GM18508 (cell line): ENCODE measurements at regions not wholly inside any gene's neighbourhood (a gene's known extent, or its start where the extent isn't known, plus 50 kb on each side); places are given as distances from the start of the nearest gene placed in this dataset.

ENCODE experiments used
- ATAC-seq: cut with Tn5 transposase; IDR thresholded peaks from one replicate; pipeline ENCODE4 v1.9.1; 2021; ENCODE audit warnings: moderate number of reproducible peaks; ENCODE audit not compliant: insufficient read depth, unreplicated experiment

- no peak for ATAC-seq
Measured at GRCh38 chr5:23372177-23372576, 135.2 kb upstream of the PRDM9 start.

- no peak for ATAC-seq
Measured at GRCh38 chr5:23368393-23368792, 139.0 kb upstream of the PRDM9 start.

- ATAC-seq, result no peak
Measured at GRCh38 chr5:23367874-23368273, 139.5 kb upstream of the PRDM9 start.

- no peak for ATAC-seq
Measured at GRCh38 chr5:23353286-23353685, 154.1 kb upstream of the PRDM9 start.

- no peak for ATAC-seq
Measured at GRCh38 chr5:23352446-23352845, 155.0 kb upstream of the PRDM9 start.

- ATAC-seq, result no peak
Measured at GRCh38 chr5:23343121-23343520, 164.3 kb upstream of the PRDM9 start.

- no peak for ATAC-seq
Measured at GRCh38 chr5:23332650-23333251, 174.7 kb upstream of the PRDM9 start.

DNA sequence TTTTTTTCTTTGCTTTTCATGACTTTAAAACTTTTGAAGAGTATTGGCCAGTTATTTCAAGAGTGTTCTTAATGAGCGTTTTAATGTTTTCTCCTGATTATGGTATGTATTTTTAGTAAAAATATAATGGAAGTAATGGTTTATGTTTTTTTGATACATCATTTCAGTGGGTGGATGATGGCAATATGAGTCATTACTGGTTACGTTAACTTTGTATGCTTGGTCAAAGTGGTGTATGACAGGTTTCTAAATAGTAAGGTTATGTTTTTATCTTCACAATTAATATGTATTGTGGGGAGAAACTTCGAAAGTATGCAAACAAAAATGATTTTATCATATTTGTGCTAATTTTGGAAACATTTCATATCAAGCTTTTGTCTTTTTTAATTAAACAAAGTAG is 176.7 kb upstream of the PRDM9 start:
- no peak for ATAC-seq

DNA sequence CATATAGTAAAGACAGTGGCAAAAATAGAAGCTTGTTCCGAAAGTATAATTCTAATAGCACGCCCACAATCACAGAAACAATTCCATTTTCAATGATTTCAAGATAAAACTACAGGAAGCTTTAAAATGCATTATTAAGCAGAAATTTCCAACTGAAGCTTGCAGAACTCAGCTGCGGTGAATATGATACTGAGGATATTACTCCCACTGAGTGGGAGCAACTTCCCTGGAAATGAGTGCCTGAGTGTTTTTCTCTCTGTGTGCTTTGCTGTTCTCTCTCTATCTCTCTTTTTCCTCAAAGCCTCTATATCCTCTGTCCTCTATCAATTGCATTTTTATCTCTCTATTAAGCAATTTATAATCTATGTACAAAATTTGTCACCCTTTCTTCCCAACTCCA is 187.5 kb upstream of the PRDM9 start:
- ATAC-seq, result no peak

- ATAC-seq, result no peak
Measured at GRCh38 chr5:23318960-23319359, 188.4 kb upstream of the PRDM9 start.

- ATAC-seq, result no peak
Measured at GRCh38 chr5:23318166-23318565, 189.2 kb upstream of the PRDM9 start.

- ATAC-seq, result no peak
Measured at GRCh38 chr5:23316060-23316591, 191.3 kb upstream of the PRDM9 start.

DNA sequence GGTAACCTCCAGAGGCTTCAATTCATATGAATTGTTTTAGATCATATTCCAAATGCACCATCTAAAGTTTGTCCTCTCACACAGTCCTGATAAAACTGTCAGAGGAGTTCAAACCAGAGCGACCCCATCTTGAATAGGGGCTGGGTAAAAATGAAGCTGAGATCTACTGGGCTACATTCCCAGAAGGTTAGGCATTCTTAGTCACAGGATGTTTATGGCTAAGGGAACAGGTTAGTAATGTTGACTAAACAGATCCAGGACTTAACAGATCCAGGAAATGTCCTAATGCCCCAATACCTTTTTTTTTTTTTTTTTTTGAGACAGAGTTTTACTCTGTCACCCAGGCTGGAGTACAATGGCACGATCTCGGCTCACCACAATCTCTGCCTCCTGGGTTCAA is 192.6 kb upstream of the PRDM9 start:
- no peak for ATAC-seq

DNA sequence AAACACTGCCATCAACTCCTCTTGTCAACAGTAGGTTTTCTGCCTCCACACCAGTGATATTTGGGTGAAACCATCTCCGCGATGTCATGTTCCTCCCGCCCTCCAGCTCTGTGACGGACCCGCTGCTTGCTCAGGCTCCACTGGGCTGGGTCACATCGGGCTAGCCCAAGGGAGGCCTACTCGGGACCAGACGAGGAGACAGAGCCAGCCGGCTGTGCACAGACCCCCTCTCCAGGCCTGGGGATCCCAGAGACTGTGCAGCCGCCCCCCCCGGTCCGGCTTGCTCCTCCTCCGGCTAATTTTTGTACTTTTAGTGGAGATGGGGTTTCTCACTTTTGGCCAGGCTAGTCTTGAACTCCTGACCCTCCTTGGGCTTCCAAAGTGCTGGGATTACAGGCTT is 202.4 kb upstream of the PRDM9 start:
- ATAC-seq, result no peak

DNA sequence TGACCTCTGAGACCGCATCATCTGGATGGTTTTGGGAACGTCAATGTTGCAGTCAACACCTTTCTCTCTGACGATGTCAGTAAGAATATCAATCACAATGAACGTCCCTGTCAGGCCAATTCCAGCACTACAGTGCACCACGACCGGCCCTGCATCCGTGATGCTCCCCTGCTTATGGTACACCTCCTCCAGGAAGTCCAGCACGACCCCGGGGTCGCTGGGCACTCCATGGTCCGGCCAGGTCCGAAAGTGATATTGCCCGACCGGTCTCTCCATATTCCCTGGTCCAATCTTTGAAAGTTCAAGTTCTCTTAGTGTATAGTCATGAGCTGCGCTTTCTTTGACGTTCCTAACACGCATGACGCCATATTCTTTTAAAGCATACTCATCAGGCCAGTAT is 203.6 kb upstream of the PRDM9 start:
- no peak for ATAC-seq

DNA sequence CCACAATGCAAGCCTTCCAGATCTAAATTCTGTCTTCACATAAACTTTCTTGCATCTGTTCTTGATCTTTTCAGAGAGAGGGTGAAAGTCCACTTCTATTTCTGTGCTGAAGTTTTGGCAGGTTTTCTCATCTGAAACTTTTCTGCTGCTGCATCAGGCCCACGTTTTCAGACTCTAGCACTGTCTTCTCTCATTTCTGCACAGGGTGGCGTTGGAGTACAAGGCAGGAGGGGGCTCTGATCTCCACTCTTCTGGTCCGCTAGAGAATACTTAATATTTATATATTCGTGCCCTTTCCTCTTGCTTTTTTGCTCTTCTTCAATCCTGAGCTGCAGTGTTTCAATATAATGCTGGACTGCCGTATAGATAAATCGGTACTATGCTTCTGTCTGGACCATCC is 204.0 kb upstream of the PRDM9 start:
- ATAC-seq, result no peak

DNA sequence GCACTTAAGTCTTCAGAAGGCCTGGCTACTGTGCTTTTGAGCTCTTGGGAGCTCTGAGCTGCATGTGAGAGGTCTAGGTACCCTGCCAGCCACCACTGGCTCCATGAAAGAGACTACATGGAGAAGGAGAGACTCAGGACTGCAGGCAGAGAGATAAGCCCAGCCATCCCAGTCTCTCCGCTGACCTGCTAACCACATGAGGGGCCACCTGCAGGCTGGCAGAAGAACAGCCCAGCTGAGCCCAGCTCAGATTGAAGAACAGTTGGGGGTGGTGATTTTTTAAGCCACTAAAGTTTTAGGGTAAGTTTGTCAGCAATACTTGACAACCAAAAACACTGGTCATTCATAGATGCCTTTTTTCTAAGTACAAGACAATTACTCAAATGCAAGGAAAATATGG is 205.0 kb upstream of the PRDM9 start:
- ATAC-seq, result no peak

DNA sequence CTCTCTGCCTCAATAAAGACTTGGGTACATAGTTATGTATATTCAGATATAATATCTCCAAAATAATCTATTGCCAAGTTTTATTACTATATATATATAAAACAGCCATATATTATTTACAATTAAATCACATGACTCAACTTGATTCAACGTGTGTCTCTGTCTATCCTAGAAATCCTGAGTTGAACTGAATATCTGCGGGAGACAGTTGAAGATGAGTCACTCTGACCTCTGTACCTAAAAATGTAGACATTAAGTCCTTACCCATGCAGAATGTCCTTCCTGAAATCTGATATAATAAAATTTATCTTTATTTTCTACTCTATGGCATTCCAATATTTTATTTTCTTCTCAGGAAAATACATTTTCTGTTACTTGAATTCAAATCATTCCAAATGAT is 218.2 kb upstream of the PRDM9 start:
- no peak for ATAC-seq

GRCh38 chr5:23284656-23285055 is 222.8 kb upstream of the PRDM9 start:
- ATAC-seq, result no peak

- ATAC-seq, result no peak
Measured at GRCh38 chr5:23274171-23274570, 233.2 kb upstream of the PRDM9 start.

- no peak for ATAC-seq
Measured at GRCh38 chr5:23269981-23270380, 237.4 kb upstream of the PRDM9 start.

GRCh38 chr5:23268136-23268535 is 239.3 kb upstream of the PRDM9 start:
- ATAC-seq, result no peak

GRCh38 chr5:23260621-23261020 is 246.8 kb upstream of the PRDM9 start:
- no peak for ATAC-seq
